ENCODE measurements at regions not wholly inside any gene's neighbourhood (a gene's known extent, or its start where the extent isn't known, plus 50 kb on each side); places are given as distances from the start of the nearest gene placed in this dataset.
A peak's percentile ranks its signal among the peaks of the same experiment; 100 is the strongest.

GRCh38 chr2:45258311-45258710, 249.1 kb upstream of the SIX2 start:
- no peak overlapping the region for H3K27ac ChIP-seq
- no peak for TF ChIP-seq POLR2A (IDR thresholded peaks at IDR 0.05)
- no peak for TF ChIP-seq CTCF (IDR thresholded peaks at IDR 0.05)
- H3K4me3 ChIP-seq, result no peak overlapping the region
- no peak for ATAC-seq
- WGBS, 2 donors, result 72 to 74% methylated on average over 5 to 7 of the region's 7 CpGs
- no peaks in the 10 kb centered on the region for H3K9me3 ChIP-seq
- intact Hi-C loops (cut with DNase I), result no loop called here
- H3K4me1 ChIP-seq, result no peaks in the 10 kb centered on the region
- H3K27me3 ChIP-seq, result no peaks in the 10 kb centered on the region
- H3K36me3 ChIP-seq (replicated peaks in 1 of 2; ENCODE audit: insufficient read depth in 1 of 2, low read depth in 2 of 2), result no peaks in the 10 kb centered on the region
- no peak for DNase-seq

- no peak for DNase-seq
- Histone ChIP-seq H3K36me3 (replicated peaks in 1 of 2; ENCODE audit: insufficient read depth in 1 of 2, low read depth in 2 of 2) (no peaks in the 10 kb centered on the region), H3K9me3 (no peaks in the 10 kb centered on the region), H3K4me3 (no peak overlapping the region), H3K27me3 (no peaks in the 10 kb centered on the region), H3K4me1 (no peaks in the 10 kb centered on the region), H3K27ac (no peak overlapping the region)
- TF ChIP-seq CTCF (IDR thresholded peaks at IDR 0.05), result no peak
- no peak for ATAC-seq
- 83 to 86% methylated on average over 10 to 11 of the region's 11 CpGs for WGBS, 2 donors
- intact Hi-C loops (cut with DNase I), result no loop called here
These were observed 248.6 kb upstream of the SIX2 start for GRCh38 chr2:45257820-45258219.

GRCh38 chr2:45256867-45257641, 247.8 kb upstream of the SIX2 start:
- ATAC-seq, result no peak
- TF ChIP-seq POLR2A (IDR thresholded peaks at IDR 0.05), result no peak
- TF ChIP-seq CTCF (IDR thresholded peaks at IDR 0.05), result no peak
- intact Hi-C loops (cut with DNase I), result no loop called here
- Histone ChIP-seq H3K9me3 (no peaks in the 10 kb centered on the region), H3K4me3 (no peak overlapping the region), H3K36me3 (replicated peaks in 1 of 2; ENCODE audit: insufficient read depth in 1 of 2, low read depth in 2 of 2) (no peaks in the 10 kb centered on the region), H3K4me1 (no peaks in the 10 kb centered on the region), H3K27ac (no peak overlapping the region), H3K27me3 (no peaks in the 10 kb centered on the region)
- 88 to 97% methylated on average over 9 to 15 of the region's 16 CpGs for WGBS, 2 donors
- DNase-seq, result peak in 1 of 4 donors; percentile 25

- no peak overlapping the region for H3K4me3 ChIP-seq
- intact Hi-C loops (cut with DNase I), result no loop called here
- H3K9me3 ChIP-seq, result no peaks in the 10 kb centered on the region
- DNase-seq (no peak), ATAC-seq (no peak)
- H3K4me1 ChIP-seq, result no peaks in the 10 kb centered on the region
- H3K27me3 ChIP-seq, result no peaks in the 10 kb centered on the region
- H3K27ac ChIP-seq, result no peak overlapping the region
- H3K36me3 ChIP-seq (replicated peaks in 1 of 2; ENCODE audit: insufficient read depth in 1 of 2, low read depth in 2 of 2), result no peaks in the 10 kb centered on the region
- TF ChIP-seq CTCF (IDR thresholded peaks at IDR 0.05) (no peak), POLR2A (IDR thresholded peaks at IDR 0.05) (no peak)
- 83 to 87% methylated on average over 7 of the region's 7 CpGs for WGBS, 2 donors
These were observed 247.1 kb upstream of the SIX2 start for GRCh38 chr2:45256173-45256866.

Measured in body of pancreas (tissue), 4 donors.